ELF-1 (cell line): ENCODE measurements at regions not wholly inside any gene's neighbourhood (a gene's known extent, or its start where the extent isn't known, plus 50 kb on each side); places are given as distances from the start of the nearest gene placed in this dataset.
"Not testable (repeated sequence)": the region's sequence is repeated elsewhere in the genome, so short reads cannot be mapped to it uniquely, and the experiment has no call there.

Experiments
- DNase-seq: peaks from one replicate; pipeline ENCODE4 v3.0.0-alpha.2; 2016; ENCODE audit warnings: low read depth, low spot score

DNA sequence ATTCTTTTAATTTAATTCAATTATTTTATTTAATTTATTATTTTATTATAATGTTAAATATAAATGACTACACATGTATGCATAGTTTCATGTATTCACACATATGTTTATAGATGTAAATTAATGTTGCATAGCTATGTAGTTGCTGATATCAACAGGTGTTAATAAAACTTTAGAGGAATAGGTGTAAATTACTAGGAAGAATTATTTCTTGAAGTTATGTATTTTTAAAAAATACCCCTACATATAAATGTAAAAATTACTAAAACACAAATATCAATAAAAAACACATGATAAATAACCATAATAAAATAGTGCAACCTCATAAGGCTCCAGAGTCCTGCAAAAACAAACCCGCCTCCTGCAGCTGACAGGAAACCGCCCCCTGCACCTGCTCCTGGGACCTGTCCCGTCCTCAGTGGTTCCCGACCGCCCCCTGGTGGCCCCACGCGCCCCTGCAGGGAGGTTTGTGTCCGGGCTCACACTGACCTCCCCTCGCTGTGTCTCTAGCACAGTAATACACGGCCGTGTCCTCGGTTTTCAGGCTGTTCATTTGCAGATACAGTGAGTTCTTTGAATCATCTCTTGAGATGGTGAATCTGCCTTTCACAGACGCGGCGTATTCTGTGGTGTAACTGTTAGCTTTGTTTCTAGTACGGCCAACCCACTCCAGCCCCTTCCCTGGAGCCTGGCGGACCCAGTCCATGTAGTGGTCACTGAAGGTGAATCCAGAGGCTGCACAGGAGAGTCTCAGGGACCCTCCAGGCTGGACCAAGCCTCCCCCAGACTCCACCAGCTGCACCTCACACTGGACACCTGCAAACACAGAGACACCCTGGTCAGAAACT, 1264.0 kb downstream of the TMEM121 start:
- DNase-seq = peak; percentile 20

DNA sequence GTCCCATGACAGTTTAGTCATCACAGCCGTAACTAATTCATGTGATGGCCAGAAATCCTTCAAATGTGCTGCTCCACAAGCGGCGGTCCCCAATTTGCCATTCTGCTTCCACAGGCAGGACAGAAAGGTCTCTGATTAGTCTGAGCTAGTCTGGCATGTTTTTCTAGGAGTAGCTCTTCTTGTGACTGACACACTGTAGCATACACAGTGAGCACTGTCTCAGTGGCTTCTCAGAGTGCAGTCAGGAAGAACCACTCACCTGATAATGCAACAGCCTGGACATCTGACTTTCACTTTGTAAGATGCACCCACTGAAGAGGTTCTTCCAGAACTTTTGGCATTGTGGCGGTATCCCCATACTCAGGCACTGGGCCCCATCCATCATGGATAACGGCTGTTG, 1266.2 kb downstream of the TMEM121 start:
- DNase-seq = no peak

DNA sequence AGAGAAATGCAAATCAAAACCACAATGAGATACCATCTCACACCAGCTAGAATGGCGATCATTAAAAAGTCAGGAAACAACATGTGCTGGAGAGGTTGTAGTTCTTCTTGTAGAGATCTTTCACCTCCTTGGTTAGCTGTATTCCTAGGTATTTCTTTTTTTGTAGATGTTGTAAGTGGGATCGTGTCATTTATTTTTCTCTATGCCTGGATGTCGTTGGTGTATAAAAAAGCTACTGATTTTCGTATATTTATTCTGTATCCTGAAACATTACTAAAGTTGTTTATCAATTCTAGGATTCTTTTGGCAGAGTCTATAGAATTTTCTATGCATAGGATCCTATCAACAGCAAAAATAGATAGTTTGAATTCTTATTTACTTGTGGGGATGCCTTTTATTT, 1271.8 kb downstream of the TMEM121 start:
- DNase-seq = not testable (repeated sequence)

DNA sequence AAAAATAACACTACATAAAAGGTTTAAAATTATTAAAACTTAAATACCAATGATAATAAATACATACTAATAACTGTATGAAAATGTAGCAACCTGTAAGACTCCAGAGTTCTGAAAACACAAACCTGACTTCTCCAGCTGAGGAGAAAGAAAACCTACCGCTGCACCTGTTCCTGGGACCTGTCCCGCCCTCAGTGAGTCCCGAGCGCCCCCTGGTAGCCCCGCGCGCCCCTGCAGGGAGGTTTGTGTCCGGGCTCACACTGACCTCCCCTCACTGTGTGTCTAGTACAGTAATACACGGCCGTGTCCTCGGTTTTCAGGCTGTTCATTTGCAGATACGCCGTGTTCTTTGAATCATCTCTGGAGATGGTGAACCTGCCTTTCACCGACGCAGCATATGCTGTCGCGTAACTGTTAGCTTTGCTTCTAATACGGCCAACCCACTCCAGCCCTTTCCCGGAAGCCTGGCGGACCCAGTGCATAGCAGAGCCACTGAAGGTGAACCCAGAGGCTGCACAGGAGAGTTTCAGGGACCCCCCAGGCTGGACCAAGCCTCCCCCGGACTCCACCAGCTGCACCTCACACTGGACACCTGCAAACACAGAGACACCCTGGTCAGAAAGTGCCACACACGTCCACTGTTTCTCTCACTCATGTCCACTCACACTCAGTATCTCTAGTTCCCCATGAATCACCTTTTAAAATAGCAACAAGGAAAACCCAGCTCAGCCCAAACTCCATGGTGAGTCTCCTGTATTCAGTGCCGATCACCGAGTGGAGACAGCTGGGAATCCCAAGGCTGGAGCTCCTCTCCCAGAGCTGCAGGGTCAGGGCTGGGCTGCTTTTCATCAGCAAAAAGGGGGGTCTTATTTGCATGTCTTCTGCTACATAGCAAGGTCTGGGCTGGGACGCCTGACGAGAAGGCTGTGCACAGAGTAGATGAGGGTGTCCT, 1276.3 kb downstream of the TMEM121 start:
- peak; percentile 2 for DNase-seq

DNA sequence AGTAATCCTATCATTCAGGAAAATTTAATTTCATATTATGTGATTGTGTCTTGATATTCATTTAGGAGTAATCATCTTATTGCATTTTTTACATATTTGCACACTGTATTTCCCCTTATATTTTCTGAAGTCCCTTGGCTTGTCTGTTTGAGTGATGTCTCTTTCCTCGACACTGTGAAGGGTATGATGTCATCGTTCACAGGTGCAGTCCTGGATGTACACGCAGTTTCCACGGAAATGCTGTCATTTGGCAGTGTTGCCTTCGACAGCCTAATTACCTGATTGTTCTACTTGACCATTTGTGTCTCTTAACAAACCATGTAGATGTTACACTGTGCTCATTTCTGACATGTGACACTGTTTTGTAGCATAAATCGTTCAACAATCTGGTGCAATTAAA, 1277.0 kb downstream of the TMEM121 start:
- no peak for DNase-seq

DNA sequence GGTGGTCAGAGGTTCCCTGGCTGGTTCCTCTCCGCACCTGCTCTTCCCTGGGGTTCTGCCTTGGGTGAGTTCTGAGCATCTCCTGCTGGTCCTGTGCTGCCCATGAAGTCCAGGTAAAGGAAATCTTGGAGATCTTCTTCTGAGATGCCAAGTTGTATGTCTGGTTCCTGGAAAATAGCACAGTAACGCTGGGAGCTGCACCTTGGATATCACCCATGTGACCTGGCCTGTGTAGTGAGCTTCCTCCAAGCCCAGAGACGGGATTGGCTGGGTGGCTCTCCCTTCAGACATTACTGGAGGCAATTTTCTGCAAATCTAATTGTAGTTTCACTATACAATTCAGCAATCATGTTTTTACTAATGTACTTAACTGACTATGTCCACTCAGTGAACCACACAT, 1281.1 kb downstream of the TMEM121 start:
- no peak for DNase-seq

DNA sequence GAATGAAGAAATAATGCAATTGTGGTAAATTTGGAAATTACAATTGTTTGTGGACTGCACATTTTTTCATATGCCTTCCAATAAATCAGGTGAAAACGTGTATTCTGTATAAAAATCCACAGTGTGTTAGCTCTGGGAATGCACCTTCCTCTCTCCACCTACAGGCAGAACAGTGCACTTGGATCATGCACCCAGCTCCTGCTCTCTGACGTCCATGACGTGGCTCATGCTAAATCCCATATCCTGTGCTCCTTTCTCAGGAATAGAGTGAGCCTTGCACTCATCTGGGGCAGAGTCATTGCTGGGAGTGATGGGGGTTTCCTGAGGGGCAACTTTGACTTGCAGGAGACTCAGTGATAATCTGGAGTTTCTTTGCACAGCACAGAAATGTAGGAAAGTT, 1282.1 kb downstream of the TMEM121 start:
- DNase-seq = no peak

DNA sequence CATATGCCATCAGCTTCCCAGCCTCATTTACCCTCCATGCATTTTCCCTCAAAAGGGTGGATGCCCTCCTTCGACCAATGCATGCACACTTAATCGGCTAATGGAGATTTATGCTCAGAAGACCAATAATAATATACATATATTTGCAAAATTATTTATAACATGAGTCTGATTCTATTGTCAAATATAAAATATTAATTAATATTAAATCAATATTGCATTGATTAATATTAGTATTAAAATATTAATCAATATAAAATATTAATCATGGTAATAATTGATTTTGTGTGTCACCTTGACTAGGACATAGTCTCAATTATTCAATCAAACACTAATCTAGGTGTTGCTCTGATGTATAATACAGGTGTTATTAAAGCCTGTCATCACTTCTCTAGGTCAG, 1282.5 kb downstream of the TMEM121 start:
- no peak for DNase-seq

DNA sequence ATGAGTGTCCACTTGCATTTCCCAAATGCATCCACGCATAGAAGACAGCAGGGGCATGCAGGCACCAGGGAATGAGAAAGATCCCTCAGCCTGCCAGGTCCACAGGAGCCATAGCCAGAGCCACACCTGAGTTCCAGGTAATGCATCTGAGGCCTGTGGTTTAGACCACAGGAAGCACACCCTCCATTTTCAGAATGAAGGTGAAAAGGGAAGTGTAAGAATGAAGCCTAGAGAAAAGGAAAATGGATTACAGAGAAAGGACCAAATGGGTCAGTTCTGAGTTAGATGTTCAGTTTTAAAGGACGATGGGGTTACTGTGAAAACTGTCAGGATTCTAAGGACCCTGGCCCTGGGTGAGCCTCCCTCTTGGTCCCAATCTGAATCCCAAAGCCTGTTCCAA, 1283.2 kb downstream of the TMEM121 start:
- DNase-seq = no peak

DNA sequence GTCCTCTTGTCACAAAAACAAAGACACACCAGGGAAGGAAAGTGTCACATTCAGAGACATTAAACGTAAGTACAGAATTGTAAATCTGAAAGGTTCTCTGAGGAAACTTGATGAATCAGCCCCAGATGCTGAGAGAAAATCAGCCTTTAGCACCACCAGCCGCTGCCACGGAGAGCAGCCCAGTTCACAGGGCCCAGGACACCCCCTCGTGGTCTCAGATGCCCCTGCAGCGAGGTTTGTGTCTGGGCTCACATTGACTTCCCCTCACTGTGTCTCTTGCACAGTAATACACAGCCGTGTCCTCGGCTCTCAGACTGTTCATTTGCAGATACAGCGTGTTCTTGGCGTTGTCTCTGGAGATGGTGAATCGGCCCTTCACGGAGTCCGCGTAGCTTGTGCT, 1283.8 kb downstream of the TMEM121 start:
- not testable (repeated sequence) for DNase-seq

DNA sequence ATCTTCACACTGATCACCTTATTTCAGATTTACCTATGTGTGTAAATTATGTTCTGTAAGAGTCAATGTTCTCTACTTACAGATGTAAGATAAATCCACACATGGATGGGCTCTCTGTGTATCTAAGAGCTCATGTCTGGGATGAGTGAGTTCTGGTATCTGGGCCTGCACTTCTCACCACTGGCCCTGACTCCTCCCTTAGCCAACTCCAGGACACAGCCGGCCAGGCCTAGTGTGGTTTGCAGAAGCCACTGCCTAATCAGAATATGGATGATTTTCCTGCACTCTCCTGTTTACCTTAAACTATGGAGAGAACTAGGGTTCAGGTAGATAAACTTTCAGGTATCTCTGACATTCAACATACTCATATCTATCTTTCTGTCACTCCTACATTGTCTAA, 1284.8 kb downstream of the TMEM121 start:
- DNase-seq = no peak

DNA sequence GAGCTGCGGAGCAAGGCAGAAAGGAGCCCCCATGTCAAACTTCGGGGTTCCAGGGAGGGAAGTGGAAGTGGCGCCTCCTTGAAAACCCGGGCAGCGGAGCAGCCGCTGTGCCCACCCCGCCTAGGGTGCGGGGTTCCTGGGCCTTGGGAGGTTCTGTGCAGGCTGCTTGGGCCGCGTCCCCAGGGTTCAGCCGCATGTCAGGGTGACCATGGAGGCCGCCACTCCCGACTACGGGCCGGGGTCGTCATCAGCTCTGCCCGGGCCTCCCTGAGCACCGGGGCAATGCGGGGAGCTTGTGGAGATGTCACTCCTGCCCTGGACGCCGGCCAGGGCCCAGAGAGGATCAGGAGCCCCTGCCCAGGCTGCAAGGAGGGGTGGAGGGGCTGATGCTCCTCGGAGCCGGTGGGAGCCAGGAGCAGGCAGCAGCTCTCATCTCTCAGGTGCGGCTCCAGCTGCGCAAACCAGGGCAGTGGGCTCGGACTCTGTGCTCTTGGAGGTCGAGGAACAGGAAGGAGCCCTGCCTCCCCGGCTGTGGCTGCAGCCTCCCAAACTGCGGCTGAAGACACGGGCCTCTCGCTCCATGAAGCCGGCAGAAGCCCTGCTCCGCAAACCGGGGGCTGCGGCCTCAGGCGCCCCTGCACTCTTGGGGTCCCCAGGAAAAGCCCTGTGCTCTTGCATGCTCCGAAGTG, 1286.5 kb downstream of the TMEM121 start:
- DNase-seq = no peak

DNA sequence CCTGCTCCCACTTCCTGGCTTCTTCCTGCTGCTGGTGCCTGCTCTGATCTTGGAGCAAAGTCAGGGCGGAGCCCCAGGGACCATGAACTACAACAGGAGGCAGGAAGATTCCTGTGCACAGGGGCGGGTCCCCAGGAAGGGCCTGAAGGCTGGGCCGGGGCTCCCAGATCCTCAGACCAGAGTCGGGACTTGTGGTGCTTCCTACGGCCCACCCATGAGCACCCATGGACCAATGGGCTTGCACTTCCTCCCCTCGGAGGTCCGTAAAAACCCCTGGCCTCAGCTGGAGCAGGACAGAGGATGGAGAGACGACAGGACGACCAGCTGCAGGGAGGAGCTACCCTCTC, 1287.1 kb downstream of the TMEM121 start:
- DNase-seq = no peak

DNA sequence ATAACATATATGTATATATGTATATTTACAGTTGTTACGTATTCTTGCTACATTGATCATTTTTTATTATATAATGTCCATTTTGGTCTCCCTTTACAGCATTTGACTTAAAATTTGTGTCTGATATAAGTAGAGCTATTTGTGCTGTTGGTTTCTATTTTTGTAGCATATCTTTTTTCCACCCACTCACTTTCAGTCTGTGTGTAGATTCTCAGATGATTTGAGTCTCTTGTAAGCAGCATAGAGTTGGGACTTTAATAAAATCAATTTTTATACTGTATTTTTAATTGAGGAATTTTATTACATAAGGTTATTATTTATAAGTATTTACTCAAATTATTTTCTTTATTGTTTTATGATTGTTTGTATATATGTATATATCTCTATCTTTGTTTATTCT, 1293.7 kb downstream of the TMEM121 start:
- DNase-seq = no peak

DNA sequence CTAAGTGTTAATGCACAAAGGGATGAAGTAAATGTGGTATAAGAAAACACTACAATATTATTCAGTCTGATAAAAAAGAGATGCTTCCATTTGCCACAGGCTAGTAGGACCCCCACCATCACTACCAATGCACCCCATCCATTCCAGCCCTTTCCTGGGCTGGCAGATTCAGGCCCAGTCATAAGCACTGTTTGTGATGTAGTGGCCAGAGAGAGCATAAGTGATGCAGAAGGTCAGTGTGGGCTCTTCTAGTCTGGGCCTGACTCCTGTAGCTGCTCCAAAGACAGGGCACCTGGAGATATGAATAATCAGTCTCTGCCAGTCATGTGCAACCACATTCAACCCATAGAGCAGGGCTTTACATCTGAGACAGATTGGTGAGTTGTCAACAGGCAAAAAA, 1294.7 kb downstream of the TMEM121 start:
- DNase-seq = no peak

DNA sequence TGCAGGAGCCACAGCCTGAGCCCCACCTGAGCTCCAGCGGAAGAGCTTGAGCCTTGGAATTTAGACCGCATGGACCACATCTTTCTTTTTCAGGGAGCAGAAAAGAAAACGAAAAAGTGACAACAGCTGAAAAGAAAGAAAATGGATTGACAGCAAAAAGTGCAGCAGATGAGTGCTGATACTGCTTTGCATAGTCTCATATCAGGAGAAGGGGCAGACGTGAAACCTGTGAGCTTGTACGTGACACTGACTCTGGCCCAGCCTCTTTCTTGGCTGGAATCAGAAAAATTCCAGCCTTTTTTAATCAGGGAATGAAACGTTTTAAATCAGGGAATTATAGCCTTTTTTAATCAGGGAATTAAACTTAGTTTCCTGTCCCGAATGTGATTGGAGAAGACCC, 1296.5 kb downstream of the TMEM121 start:
- no peak for DNase-seq

DNA sequence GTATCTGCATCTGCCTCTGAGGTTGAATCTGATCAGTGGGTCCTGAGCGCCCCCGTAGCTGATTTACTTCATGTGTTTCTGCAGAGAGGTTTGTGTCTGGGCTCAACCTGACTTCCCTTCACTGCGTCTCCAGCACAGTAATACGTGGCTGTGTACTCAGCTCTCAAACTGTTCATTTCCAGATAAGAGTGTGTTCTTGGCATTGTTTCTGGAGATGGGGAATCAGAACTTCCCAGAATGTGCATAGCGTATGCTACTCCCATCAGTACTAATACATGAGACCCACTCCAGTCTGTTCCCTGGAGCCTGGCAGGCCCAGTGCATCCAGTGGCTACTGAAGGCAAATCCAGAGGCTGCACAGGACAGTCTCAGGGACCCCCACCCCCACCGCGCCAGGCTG, 1297.2 kb downstream of the TMEM121 start:
- DNase-seq = no peak

DNA sequence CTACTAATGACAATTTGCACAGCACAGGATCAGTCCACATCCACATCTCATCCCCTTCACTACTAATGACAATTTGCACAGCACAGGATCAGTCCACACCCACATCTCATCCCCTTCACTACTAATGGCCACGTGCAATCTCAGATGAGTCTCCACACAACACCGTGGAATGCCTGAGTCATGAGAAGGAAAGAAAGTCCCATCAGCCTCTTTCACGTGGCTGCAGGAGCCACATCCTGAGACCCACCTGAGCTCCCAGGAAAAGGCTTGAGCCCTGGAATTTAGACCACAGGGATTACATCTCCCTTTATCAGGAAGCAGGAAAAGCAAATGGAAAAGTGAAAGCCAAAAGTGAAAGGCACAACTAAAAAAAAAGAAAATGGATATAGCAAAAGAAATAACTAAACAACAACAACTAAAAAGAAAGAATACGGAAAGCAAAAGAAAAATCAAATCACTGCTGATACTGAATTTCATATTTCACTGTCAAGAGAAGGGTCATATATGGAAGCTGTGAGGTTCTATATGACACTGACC, 1300.5 kb downstream of the TMEM121 start:
- no peak for DNase-seq

DNA sequence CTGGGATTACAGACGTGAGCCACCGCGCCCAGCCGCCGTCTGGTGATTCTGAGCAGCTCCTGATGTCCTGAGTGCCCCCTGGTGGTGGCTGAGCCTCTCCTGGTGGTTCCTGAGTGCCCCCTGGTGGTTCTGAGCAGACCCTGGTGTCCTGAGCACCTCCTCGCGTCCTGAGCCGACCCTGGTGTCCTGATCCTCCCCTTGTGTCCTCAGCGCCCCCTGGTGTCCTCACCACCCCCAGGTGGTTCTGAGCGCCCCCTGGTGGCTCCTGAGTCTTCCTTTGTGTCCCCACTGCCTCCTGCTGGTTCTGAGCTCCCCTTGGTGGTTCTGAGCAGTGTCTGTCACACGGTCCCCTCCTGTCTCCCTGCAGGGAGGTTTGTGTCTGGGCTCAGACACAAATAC, 1304.9 kb downstream of the TMEM121 start:
- DNase-seq = peak; percentile 2

DNA sequence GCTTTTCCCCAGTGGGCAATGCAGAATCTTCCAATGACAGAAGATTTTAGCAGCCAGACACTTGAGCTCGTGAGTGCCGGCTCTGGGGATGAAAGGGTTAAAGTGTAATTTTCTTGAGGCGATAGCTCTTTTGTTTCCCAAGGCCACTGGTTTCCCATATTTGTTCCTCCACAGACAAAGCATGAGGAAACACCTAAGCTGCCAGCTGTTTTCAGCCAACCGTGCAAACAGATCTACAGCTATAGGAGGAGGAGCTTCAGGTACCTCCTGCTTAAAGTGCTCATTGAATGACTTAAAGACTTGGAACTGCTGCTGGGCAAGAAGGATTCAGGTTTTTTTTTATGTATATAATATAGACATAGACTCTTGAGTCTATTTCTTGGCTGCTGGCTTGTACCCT, 1311.5 kb downstream of the TMEM121 start:
- no peak for DNase-seq

DNA sequence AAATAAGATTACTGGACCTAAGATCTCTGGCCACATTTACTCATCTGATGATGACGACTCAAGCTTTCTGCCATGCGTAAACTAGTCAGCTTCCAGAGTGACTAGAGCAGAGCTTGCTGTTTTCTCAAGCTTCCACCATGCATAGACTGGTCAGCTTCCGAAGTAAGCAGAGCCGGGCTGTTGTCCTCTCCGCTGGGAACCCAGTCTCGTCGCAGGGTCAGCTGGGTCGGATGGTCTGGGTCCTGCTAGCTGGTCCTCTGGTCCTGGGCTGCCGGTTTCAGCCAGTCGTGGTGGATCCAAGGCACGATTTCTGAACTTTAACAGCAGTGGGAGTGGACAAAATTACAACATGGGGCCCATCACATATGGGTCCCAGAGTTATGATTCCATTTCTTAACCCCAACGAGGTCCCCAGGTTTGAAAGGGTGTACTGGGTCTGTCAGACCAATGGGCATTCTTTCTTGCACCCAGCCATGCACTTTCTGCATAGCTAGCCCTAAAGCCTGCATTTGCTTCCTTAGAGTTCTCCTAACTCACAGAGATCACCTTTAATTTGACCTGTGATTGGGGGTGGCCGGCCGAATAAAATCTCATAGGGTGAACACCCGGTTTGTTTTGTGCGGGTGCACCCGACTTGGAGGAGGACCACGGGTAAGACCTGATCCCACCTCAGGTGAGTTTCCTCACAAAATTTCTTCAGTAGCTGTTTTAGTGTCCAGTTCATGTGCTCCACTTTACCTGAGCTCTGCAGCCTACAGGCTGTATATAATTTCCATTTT, 1312.8 kb downstream of the TMEM121 start:
- DNase-seq = no peak
